ENCODE measurements at regions not wholly inside any gene's neighbourhood (a gene's known extent, or its start where the extent isn't known, plus 50 kb on each side); places are given as distances from the start of the nearest gene placed in this dataset.

- H3K9ac ChIP-seq (replicated peaks; ENCODE audit: extremely low read depth, insufficient read depth, low read length) = no peak overlapping the region
- ChIA-PET POLR2A (no interaction called here), CTCF (no interaction called here)
- no peaks in the 10 kb centered on the region for H4K20me1 ChIP-seq (replicated peaks; ENCODE audit: control insufficient read depth, extremely low read depth, insufficient read depth, low read length)
- no peaks in the 10 kb centered on the region for H3K4me1 ChIP-seq (ENCODE audit: control insufficient read depth, extremely low read depth, insufficient read depth, low read length)
- H3K36me3 ChIP-seq (ENCODE audit: control insufficient read depth in 2 of 2, extremely low read depth in 1 of 2, insufficient read depth in 2 of 2, low read length in 2 of 2) = no peaks in the 10 kb centered on the region
- intact Hi-C loops (cut with micrococcal nuclease) (no loop called here), dilution Hi-C loops (cut with MboI; ENCODE audit: extremely low pct_ligation_motif_present, low sequenced_read_pairs) (no loop called here)
- H3K27ac ChIP-seq (ENCODE audit: insufficient read depth, low read depth, low read length) = no peak overlapping the region
- H3K79me2 ChIP-seq (ENCODE audit: control insufficient read depth, insufficient read depth, low read length) = no peaks in the 10 kb centered on the region
- H3K27me3 ChIP-seq (ENCODE audit: control insufficient read depth in 2 of 2, insufficient read depth in 2 of 2, low read length in 2 of 2) = peaks cover 7 to 8% of the 10 kb centered on the region in 2 experiments
- H3K9me3 ChIP-seq (replicated peaks; ENCODE audit: control insufficient read depth, insufficient read depth, low read length) = no peaks in the 10 kb centered on the region
- DNase-seq (ENCODE audit: low read depth, low spot score) = no peak
- BruUV-seq (replicated peaks) = no TSS peak
- no peak for FAIRE-seq
- H3K4me2 ChIP-seq (ENCODE audit: insufficient read depth, low read length) = no peak overlapping the region
- H3K4me3 ChIP-seq (replicated peaks in 1 of 3; ENCODE audit: insufficient read depth in 1 of 3, low read depth in 1 of 3, low read length in 3 of 3) = no peak overlapping the region
- H2AFZ ChIP-seq (ENCODE audit: low read depth, low read length) = no peak overlapping the region
- TF ChIP-seq MAX (IDR thresholded peaks at IDR 0.05; ENCODE audit: insufficient read depth, insufficient read length) (no peak), MYC (IDR thresholded peaks at IDR 0.05; ENCODE audit: low read depth, low read length) (no peak), GATA2 (IDR thresholded peaks at IDR 0.05; ENCODE audit: insufficient read depth, insufficient read length, low read depth, low read length) (no peak), CTCF (IDR thresholded peaks at IDR 0.05; ENCODE audit: extremely low read depth in 1 of 2, insufficient read depth in 1 of 2, low read depth in 1 of 2, low read length in 2 of 2) (no peak), EZH2 (IDR thresholded peaks at IDR 0.05; ENCODE audit: borderline replicate concordance, low read depth, low read length, severe bottlenecking) (no peak), JUN (IDR thresholded peaks at IDR 0.05; ENCODE audit: borderline replicate concordance, insufficient read depth, insufficient read length, low read depth) (no peak)
- no peaks in the 10 kb centered on the region for H3K9me1 ChIP-seq (replicated peaks; ENCODE audit: control insufficient read depth, extremely low read depth, insufficient read depth, low read length)
Measured at GRCh38 chr1:22236166-22236565, 93.3 kb upstream of the WNT4 start.

- FAIRE-seq = no peak
- BruUV-seq (replicated peaks) = no TSS peak
- ChIA-PET CTCF (no interaction called here), POLR2A (no interaction called here)
- H3K9ac ChIP-seq (replicated peaks; ENCODE audit: extremely low read depth, insufficient read depth, low read length) = no peak overlapping the region
- H3K9me1 ChIP-seq (replicated peaks; ENCODE audit: control insufficient read depth, extremely low read depth, insufficient read depth, low read length) = no peaks in the 10 kb centered on the region
- H3K79me2 ChIP-seq (ENCODE audit: control insufficient read depth, insufficient read depth, low read length) = no peaks in the 10 kb centered on the region
- H3K27me3 ChIP-seq (ENCODE audit: control insufficient read depth in 2 of 2, insufficient read depth in 2 of 2, low read length in 2 of 2) = peaks cover 7 to 8% of the 10 kb centered on the region in 2 experiments
- no peaks in the 10 kb centered on the region for H4K20me1 ChIP-seq (replicated peaks; ENCODE audit: control insufficient read depth, extremely low read depth, insufficient read depth, low read length)
- H3K4me2 ChIP-seq (ENCODE audit: insufficient read depth, low read length) = no peak overlapping the region
- H3K4me3 ChIP-seq (replicated peaks in 1 of 3; ENCODE audit: insufficient read depth in 1 of 3, low read depth in 1 of 3, low read length in 3 of 3) = no peak overlapping the region
- no peaks in the 10 kb centered on the region for H3K4me1 ChIP-seq (ENCODE audit: control insufficient read depth, extremely low read depth, insufficient read depth, low read length)
- dilution Hi-C loops (cut with MboI; ENCODE audit: extremely low pct_ligation_motif_present, low sequenced_read_pairs) = no loop called here
- H2AFZ ChIP-seq (ENCODE audit: low read depth, low read length) = no peak overlapping the region
- no peaks in the 10 kb centered on the region for H3K9me3 ChIP-seq (replicated peaks; ENCODE audit: control insufficient read depth, insufficient read depth, low read length)
- H3K36me3 ChIP-seq (ENCODE audit: control insufficient read depth in 2 of 2, extremely low read depth in 1 of 2, insufficient read depth in 2 of 2, low read length in 2 of 2) = no peaks in the 10 kb centered on the region
- TF ChIP-seq GATA2 (IDR thresholded peaks at IDR 0.05; ENCODE audit: insufficient read depth, insufficient read length, low read depth, low read length) = no peak
- no peak for TF ChIP-seq FOS (IDR thresholded peaks at IDR 0.05; ENCODE audit: borderline replicate concordance, insufficient read depth, low read length)
- TF ChIP-seq MYC (IDR thresholded peaks at IDR 0.05; ENCODE audit: low read depth, low read length) = no peak
- TF ChIP-seq POLR2A (IDR thresholded peaks at IDR 0.05; ENCODE audit: low read depth, low read length) = no peak
- TF ChIP-seq EZH2 (IDR thresholded peaks at IDR 0.05; ENCODE audit: borderline replicate concordance, low read depth, low read length, severe bottlenecking) = no peak
- TF ChIP-seq POLR2AphosphoS5 (IDR thresholded peaks at IDR 0.05; ENCODE audit: insufficient read depth, low read depth, low read length) = no peak
- TF ChIP-seq JUN (IDR thresholded peaks at IDR 0.05; ENCODE audit: borderline replicate concordance, insufficient read depth, insufficient read length, low read depth) = no peak
- no peak for TF ChIP-seq MAX (IDR thresholded peaks at IDR 0.05; ENCODE audit: insufficient read depth, insufficient read length)
- TF ChIP-seq CTCF (IDR thresholded peaks at IDR 0.05; ENCODE audit: extremely low read depth in 1 of 2, insufficient read depth in 1 of 2, low read depth in 1 of 2, low read length in 2 of 2) = no peak
- intact Hi-C loops (cut with micrococcal nuclease) = no loop called here
- H3K27ac ChIP-seq (ENCODE audit: insufficient read depth, low read depth, low read length) = no peak overlapping the region
- no peak for DNase-seq (ENCODE audit: low read depth, low spot score)
Measured at GRCh38 chr1:22236900-22237299, 94.0 kb upstream of the WNT4 start.

Measured in endothelial cell of umbilical vein (primary cell).